ENCODE measurements at regions not wholly inside any gene's neighbourhood (a gene's known extent, or its start where the extent isn't known, plus 50 kb on each side); places are given as distances from the start of the nearest gene placed in this dataset.

DNA sequence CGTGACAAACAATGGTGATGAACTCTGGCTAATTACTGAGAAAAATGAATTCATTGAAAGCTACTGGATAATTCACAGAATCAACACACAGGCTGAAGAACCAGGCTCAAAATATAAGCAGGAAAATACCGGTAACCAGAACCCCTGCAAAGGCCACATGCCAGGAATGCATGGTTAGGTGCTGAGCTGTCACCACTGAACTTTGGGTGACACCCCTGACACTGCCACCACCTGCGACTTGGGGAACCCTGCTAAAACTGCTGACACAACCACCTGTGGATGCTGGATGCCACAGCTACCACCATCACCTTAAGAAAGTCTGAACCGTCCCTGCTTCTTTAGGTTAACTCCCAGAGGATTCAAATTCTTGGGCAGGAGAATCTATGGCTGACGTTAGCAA lies 72.0 kb upstream of the NR4A3 start:
- Histone ChIP-seq H3K27me3 (no peaks in the 10 kb centered on the region), H3K9me3 (ENCODE audit: low read depth) (no peaks in the 10 kb centered on the region), H3K36me3 (no peaks in the 10 kb centered on the region), H3K27ac (no peak overlapping the region), H3K4me3 (no peak overlapping the region), H3K4me1 (ENCODE audit: low read depth) (peaks cover 4% of the 10 kb centered on the region)
- DNase-seq (ENCODE audit: low read depth in 1 of 2, low spot score in 1 of 2): no peak
- no peak for TF ChIP-seq CTCF (IDR thresholded peaks at IDR 0.05; ENCODE audit: low read depth, low read length)

DNA sequence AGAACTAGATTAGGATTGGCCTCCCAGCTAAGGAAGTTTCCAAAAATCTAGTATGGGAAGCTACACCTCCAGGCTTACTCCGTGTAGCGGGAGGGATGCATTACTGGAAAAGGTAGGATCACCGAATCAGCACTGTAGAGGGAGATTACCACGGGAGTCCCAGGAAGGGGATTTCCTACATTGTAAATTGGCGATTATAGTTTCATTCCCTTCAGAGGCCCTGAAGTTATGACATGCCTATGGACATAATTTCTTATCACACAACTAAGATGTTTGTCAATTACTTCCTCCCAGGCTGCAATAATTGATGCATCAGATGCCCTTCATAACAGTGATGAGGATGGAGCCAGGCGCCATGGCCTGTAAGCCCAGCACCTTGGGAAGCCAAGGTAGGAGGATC lies 71.2 kb upstream of the NR4A3 start:
- no peak for TF ChIP-seq CTCF (IDR thresholded peaks at IDR 0.05; ENCODE audit: low read depth, low read length)
- no peaks in the 10 kb centered on the region for H3K9me3 ChIP-seq (ENCODE audit: low read depth)
- H3K27me3 ChIP-seq: no peaks in the 10 kb centered on the region
- no peak for DNase-seq (ENCODE audit: low read depth in 1 of 2, low spot score in 1 of 2)
- H3K4me3 ChIP-seq: no peak overlapping the region
- H3K36me3 ChIP-seq: no peaks in the 10 kb centered on the region
- peaks cover 4% of the 10 kb centered on the region for H3K4me1 ChIP-seq (ENCODE audit: low read depth)
- H3K27ac ChIP-seq: no peak overlapping the region

- TF ChIP-seq CTCF (IDR thresholded peaks at IDR 0.05; ENCODE audit: low read depth, low read length): no peak
- no peak overlapping the region for H3K4me3 ChIP-seq
- H3K9me3 ChIP-seq (ENCODE audit: low read depth): no peaks in the 10 kb centered on the region
- H3K27ac ChIP-seq: no peak overlapping the region
- no peaks in the 10 kb centered on the region for H3K27me3 ChIP-seq
- H3K36me3 ChIP-seq: no peaks in the 10 kb centered on the region
- peaks cover 4% of the 10 kb centered on the region for H3K4me1 ChIP-seq (ENCODE audit: low read depth)
- DNase-seq (ENCODE audit: low read depth in 1 of 2, low spot score in 1 of 2): peak in 1 of 2 donors; percentile 34
Observed at GRCh38 chr9:99752417-99753109, 69.1 kb upstream of the NR4A3 start.

DNA sequence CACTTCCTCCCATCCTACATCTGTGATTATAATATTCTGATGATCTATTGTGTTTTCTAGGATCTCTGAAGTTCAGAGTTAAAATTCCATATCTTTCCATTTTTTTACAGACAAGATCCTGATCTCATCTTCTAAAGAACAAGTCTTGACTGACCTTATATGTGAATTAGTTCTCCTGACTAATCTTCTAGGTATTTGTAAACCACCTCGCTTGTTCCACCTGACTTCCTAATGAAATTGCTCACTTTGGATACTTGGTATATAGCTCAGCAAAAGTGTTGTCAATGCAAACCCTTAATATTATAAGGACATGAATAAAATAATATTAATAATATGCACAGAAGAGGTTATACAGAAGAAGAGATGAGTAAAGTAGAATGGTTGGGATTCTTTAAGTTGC lies 68.2 kb upstream of the NR4A3 start:
- Histone ChIP-seq H3K9me3 (ENCODE audit: low read depth) (no peaks in the 10 kb centered on the region), H3K4me3 (no peak overlapping the region), H3K27me3 (no peaks in the 10 kb centered on the region), H3K27ac (no peak overlapping the region), H3K36me3 (no peaks in the 10 kb centered on the region), H3K4me1 (ENCODE audit: low read depth) (peaks cover 3% of the 10 kb centered on the region)
- no peak for TF ChIP-seq CTCF (IDR thresholded peaks at IDR 0.05; ENCODE audit: low read depth, low read length)
- no peak for DNase-seq (ENCODE audit: low read depth in 1 of 2, low spot score in 1 of 2)

GRCh38 chr9:99760421-99760820 lies 61.3 kb upstream of the NR4A3 start:
- no peaks in the 10 kb centered on the region for H3K4me1 ChIP-seq (ENCODE audit: low read depth)
- no peaks in the 10 kb centered on the region for H3K9me3 ChIP-seq (ENCODE audit: low read depth)
- no peak overlapping the region for H3K27ac ChIP-seq
- no peak for DNase-seq (ENCODE audit: low read depth in 1 of 2, low spot score in 1 of 2)
- no peak overlapping the region for H3K4me3 ChIP-seq
- no peaks in the 10 kb centered on the region for H3K36me3 ChIP-seq
- no peaks in the 10 kb centered on the region for H3K27me3 ChIP-seq
- TF ChIP-seq CTCF (IDR thresholded peaks at IDR 0.05; ENCODE audit: low read depth, low read length): no peak
